T-cell (primary cell): ENCODE measurements at regions not wholly inside any gene's neighbourhood (a gene's known extent, or its start where the extent isn't known, plus 50 kb on each side); places are given as distances from the start of the nearest gene placed in this dataset.

Experiments used
- ATAC-seq, 4 experiments: fragments of 200-7000 bp in 3 of 4; fragments of 150-1000 bp in 1 of 4; cut with Tn5 transposase; replicated peaks in 1 of 4; 1 replicate in 3 of 4; 2 replicates in 1 of 4; pipeline ENCODE4 v1.10.0; 2021; ENCODE audit warnings: moderate library complexity in 3 of 4, mild to moderate bottlenecking in 2 of 4, moderate number of reproducible peaks in 1 of 4
- CTCF ChIA-PET, 2 donors: fragments of 300-600 bp; sonication (Branson Sonifier 250); formaldehyde crosslinking; loops; one replicate each; lab custom pipeline; 2022; ENCODE audit warnings: antibody characterized with exemption in 2 of 2; lab: Charles Lee
- POLR2A ChIA-PET, 2 donors: fragments of 300-600 bp; sonication (Branson Sonifier 250); formaldehyde crosslinking; loops; one replicate each; lab custom pipeline; 2022; ENCODE audit warnings: antibody characterized with exemption in 2 of 2; lab: Charles Lee
- DNase-seq, 35 experiments: peaks; one replicate each; pipeline versions ENCODE4 v3.0.0 to v3.0.0-alpha.2; 2013 to 2023
- H3K27ac ChIP-seq: one replicate; pipeline ENCODE4 v1.5.1; 2013; ENCODE audit warnings: low read length
- H3K27me3 ChIP-seq, 2 experiments: replicated peaks in 1 of 2; 1 replicate in 1 of 2; 2 replicates in 1 of 2; pipeline versions ENCODE4 v1.6.1 to v1.7.0; 2013; ENCODE audit warnings: low read length in 1 of 2, mixed read lengths in 1 of 2; ENCODE audit not compliant: control insufficient read depth in 2 of 2, insufficient read depth in 2 of 2; ENCODE audit errors: extremely low read depth in 1 of 2
- H3K36me3 ChIP-seq, 2 donors: 1 replicate in 1 of 2; 2 replicates in 1 of 2; pipeline versions ENCODE4 v1.6.1 to v1.7.0; 2013; ENCODE audit warnings: low read length in 1 of 2; ENCODE audit not compliant: control insufficient read depth in 2 of 2, insufficient read depth in 1 of 2; ENCODE audit errors: extremely low read depth in 1 of 2
- H3K4me1 ChIP-seq, 2 experiments: 1 replicate in 1 of 2; 2 replicates in 1 of 2; pipeline versions ENCODE4 v1.6.1 to v1.7.0; 2013; ENCODE audit warnings: low read length in 2 of 2, mixed read lengths in 1 of 2; ENCODE audit not compliant: insufficient read depth in 2 of 2, control insufficient read depth in 1 of 2; ENCODE audit errors: extremely low read depth in 1 of 2
- H3K4me3 ChIP-seq, 2 donors: 1 replicate in 1 of 2; 2 replicates in 1 of 2; pipeline versions ENCODE4 v1.5.1 to v1.7.0; 2013; ENCODE audit warnings: mild to moderate bottlenecking in 2 of 2, low read length in 1 of 2, moderate library complexity in 1 of 2; ENCODE audit not compliant: control insufficient read depth in 1 of 2; ENCODE audit errors: extremely low read depth in 1 of 2
- H3K9me3 ChIP-seq: 2 replicates; pipeline ENCODE4 v1.7.0; 2013
- H3K27ac Mint-ChIP-seq, 2 donors: one replicate each; pipeline ENCODE4 v1.8.0; 2020 to 2021; ENCODE audit warnings: mild to moderate bottlenecking in 2 of 2, mixed read lengths in 2 of 2
- H3K27me3 Mint-ChIP-seq, 2 donors: one replicate each; pipeline ENCODE4 v1.8.0; 2021 to 2022; ENCODE audit warnings: mixed read lengths in 2 of 2
- H3K36me3 Mint-ChIP-seq: one replicate; pipeline ENCODE4 v1.8.0; 2021; ENCODE audit warnings: mixed read lengths
- H3K4me1 Mint-ChIP-seq, 3 donors: one replicate each; pipeline ENCODE4 v1.8.0; 2020 to 2022; ENCODE audit warnings: mixed read lengths in 3 of 3, mild to moderate bottlenecking in 1 of 3
- H3K4me3 Mint-ChIP-seq, 3 donors: one replicate each; pipeline ENCODE4 v1.8.0; 2020 to 2022; ENCODE audit warnings: mild to moderate bottlenecking in 3 of 3, mixed read lengths in 3 of 3, moderate library complexity in 3 of 3
- H3K9me3 Mint-ChIP-seq, 3 donors: one replicate each; pipeline ENCODE4 v1.8.0; 2020 to 2022; ENCODE audit warnings: mixed read lengths in 3 of 3
- WGBS: methylation state at CpG from one replicate; pipeline ENCODE4 v1.1.5; 2013; ENCODE audit warnings: missing lambda C conversion rate; ENCODE audit not compliant: insufficient coverage; 5-methylcytosine and 5-hydroxymethylcytosine counted together

DNA sequence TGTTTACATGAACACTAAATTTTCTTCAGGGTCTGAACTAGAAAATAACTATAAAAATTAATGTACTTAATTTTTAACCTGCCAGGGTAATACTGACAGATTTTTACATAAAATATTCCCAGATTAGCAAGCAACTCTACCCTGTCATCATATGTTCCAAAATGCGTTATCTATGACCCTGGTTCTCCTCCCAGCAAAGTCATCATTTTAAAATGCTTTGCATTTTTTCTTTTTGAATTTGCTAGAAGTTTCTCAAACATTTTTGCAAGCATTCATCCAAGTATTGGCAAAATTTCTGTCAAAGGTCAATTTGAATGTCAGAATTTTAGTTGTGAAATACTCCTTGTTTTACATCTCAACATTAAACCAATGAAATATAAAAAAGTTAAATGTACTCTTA is 144.5 kb upstream of the FTMT start:
- no peak for ATAC-seq
- H3K9me3 ChIP-seq: no peaks in the 10 kb centered on the region
- Mint-ChIP-seq H3K4me1 (no peaks in the 10 kb centered on the region), H3K9me3 (peaks cover 6 to 18% (median 11%) of the 10 kb centered on the region in 3 donors), H3K36me3 (no peaks in the 10 kb centered on the region), H3K27ac (no peak overlapping the region), H3K4me3 (no peak overlapping the region), H3K27me3 (no peaks in the 10 kb centered on the region)
- no peaks in the 10 kb centered on the region for H3K27me3 ChIP-seq
- no peak for DNase-seq
- WGBS: 85% methylated on average over 1 of the region's 1 CpG
- no peak overlapping the region for H3K27ac ChIP-seq
- POLR2A ChIA-PET: no interaction called here
- CTCF ChIA-PET: no interaction called here
- H3K36me3 ChIP-seq: no peaks in the 10 kb centered on the region
- H3K4me3 ChIP-seq: no peak overlapping the region
- no peaks in the 10 kb centered on the region for H3K4me1 ChIP-seq

DNA sequence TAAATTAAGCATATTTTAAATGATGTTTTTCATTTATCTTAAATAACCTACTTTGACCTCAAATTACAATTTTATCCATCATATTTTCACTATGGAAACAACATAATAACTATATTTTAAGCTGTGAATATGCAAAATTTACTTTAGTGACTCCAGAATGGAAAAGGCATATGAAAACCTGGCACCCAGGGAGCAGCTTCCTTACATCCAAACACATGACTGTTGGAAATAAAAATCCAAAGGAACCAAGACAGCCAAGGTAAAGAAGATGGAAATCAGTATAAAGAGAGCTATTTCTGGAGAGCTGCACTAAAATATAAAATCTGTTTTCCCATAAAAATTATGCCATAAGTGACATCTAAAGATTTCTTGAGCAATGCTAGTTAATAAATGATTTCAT is 140.3 kb upstream of the FTMT start:
- Mint-ChIP-seq H3K9me3 (peaks cover 7 to 31% (median 13%) of the 10 kb centered on the region in 3 donors), H3K4me1 (no peaks in the 10 kb centered on the region), H3K27ac (no peak overlapping the region), H3K36me3 (no peaks in the 10 kb centered on the region), H3K27me3 (no peaks in the 10 kb centered on the region), H3K4me3 (no peak overlapping the region)
- H3K4me1 ChIP-seq: no peaks in the 10 kb centered on the region
- no peaks in the 10 kb centered on the region for H3K9me3 ChIP-seq
- no peak for DNase-seq
- H3K36me3 ChIP-seq: no peaks in the 10 kb centered on the region
- H3K27me3 ChIP-seq: no peaks in the 10 kb centered on the region
- no peak for ATAC-seq
- H3K27ac ChIP-seq: no peak overlapping the region
- CTCF ChIA-PET: no interaction called here
- POLR2A ChIA-PET: no interaction called here
- H3K4me3 ChIP-seq: no peak overlapping the region

DNA sequence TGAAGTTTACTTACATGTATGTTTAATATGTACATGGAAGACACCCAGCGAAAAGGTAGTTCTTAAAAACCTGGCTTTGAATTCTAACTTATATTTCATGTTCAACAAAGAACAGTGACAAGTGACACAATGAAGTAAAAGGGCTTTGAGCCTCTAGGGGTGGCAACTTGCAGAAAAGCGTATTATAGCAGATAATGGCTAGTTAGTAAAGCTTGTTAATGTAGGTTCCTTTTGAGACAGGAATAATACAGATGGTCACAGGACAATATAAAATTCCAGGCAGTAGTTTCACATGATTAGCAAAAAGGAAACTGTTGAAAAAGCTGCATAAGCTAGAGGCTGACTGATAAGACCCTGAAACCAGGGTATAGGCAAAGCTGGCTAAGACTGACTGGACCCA is 132.4 kb upstream of the FTMT start:
- CTCF ChIA-PET: no interaction called here
- WGBS: no CpG with 5 or more reads among the region's 2 CpGs
- Mint-ChIP-seq H3K36me3 (no peaks in the 10 kb centered on the region), H3K4me1 (no peaks in the 10 kb centered on the region), H3K4me3 (no peak overlapping the region), H3K27ac (no peak overlapping the region), H3K9me3 (peaks cover 4 to 24% (median 18%) of the 10 kb centered on the region in 3 donors), H3K27me3 (no peaks in the 10 kb centered on the region)
- H3K4me1 ChIP-seq: no peaks in the 10 kb centered on the region
- ATAC-seq (no peak), DNase-seq (no peak)
- no peaks in the 10 kb centered on the region for H3K9me3 ChIP-seq
- no peaks in the 10 kb centered on the region for H3K27me3 ChIP-seq
- H3K4me3 ChIP-seq: no peak overlapping the region
- POLR2A ChIA-PET: no interaction called here
- no peaks in the 10 kb centered on the region for H3K36me3 ChIP-seq
- no peak overlapping the region for H3K27ac ChIP-seq

DNA sequence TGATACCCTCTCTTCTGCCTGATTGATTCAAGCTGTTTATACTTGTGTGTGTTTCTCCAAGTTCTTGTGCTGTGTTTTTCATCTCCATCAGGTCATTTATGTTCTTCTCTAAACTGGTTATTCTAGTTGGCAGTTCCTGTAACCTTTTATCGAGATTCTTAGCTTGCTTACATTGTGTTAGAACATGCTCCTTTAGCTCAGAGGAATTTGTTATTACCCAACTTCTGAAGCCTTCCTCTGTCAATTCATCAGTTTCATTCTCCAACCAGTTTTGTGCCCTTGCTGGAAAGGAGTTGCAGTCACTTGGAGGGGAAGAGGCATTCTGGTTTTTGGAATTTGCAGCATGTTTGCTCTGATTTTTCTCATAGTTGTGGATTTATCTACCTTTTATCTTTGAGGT is 126.2 kb upstream of the FTMT start:
- CTCF ChIA-PET: no interaction called here
- no CpG with 5 or more reads among the region's 1 CpG for WGBS
- ATAC-seq: no peak
- POLR2A ChIA-PET: no interaction called here
- Mint-ChIP-seq H3K27me3 (no peaks in the 10 kb centered on the region), H3K9me3 (peaks cover 4 to 18% (median 4%) of the 10 kb centered on the region in 3 donors), H3K4me3 (no peak overlapping the region), H3K4me1 (no peaks in the 10 kb centered on the region), H3K27ac (no peak overlapping the region), H3K36me3 (no peaks in the 10 kb centered on the region)
- no peak for DNase-seq
- Histone ChIP-seq H3K27ac (no peak overlapping the region), H3K27me3 (no peaks in the 10 kb centered on the region), H3K36me3 (no peaks in the 10 kb centered on the region), H3K4me3 (no peak overlapping the region), H3K4me1 (no peaks in the 10 kb centered on the region), H3K9me3 (no peaks in the 10 kb centered on the region)

DNA sequence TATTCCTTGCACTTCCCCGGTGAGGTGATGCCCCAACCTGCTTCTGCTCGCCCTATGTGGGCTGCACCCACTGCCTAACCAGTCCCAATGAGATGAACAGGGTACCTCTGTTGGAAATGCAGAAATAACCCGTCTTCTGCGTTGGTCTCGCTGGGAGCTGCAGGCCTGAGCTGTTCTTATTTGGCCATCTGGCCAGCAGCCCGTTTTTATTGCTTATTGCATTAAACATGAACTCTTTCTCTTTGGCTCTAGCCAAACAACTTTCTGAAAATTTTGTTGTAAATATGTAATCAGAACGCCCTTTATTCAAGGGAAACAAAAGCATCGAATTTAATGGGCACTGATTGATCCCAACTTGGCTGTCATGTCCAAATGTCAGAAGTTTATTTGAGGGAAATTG is 124.7 kb upstream of the FTMT start:
- Histone ChIP-seq H3K9me3 (no peaks in the 10 kb centered on the region), H3K36me3 (no peaks in the 10 kb centered on the region), H3K4me3 (no peak overlapping the region), H3K27ac (no peak overlapping the region), H3K27me3 (no peaks in the 10 kb centered on the region), H3K4me1 (no peaks in the 10 kb centered on the region)
- 85% methylated on average over 7 of the region's 8 CpGs for WGBS
- ChIA-PET CTCF (no interaction called here), POLR2A (no interaction called here)
- ATAC-seq (no peak), DNase-seq (no peak)
- Mint-ChIP-seq H3K27me3 (no peaks in the 10 kb centered on the region), H3K9me3 (peaks cover 2 to 10% (median 3%) of the 10 kb centered on the region in 3 donors), H3K36me3 (no peaks in the 10 kb centered on the region), H3K4me3 (no peak overlapping the region), H3K27ac (no peak overlapping the region), H3K4me1 (no peaks in the 10 kb centered on the region)

DNA sequence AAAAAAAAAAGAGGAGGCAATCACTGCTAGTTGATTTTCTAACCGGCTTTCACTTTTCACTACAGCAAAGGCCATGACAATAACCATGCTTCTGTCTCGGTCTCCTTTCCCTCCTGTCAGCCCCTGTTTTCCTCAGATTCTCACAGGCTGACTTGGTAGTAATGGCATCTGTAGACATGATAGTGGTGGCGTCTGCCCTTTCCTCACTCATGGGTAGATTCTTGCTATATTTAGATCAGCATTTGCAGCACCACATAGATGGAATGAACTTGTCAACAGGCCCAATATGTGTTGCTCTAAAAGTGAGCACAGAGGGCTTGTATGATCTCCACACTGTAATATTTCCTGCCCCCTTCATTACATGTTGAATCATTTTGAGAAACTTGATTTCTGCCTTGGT is 120.3 kb upstream of the FTMT start:
- DNase-seq (no peak), ATAC-seq (no peak)
- ChIA-PET POLR2A (no interaction called here), CTCF (no interaction called here)
- Mint-ChIP-seq H3K9me3 (peaks cover 0 to 2% (median 2%) of the 10 kb centered on the region in 3 donors), H3K4me1 (no peaks in the 10 kb centered on the region), H3K27ac (no peak overlapping the region), H3K27me3 (no peaks in the 10 kb centered on the region), H3K36me3 (no peaks in the 10 kb centered on the region), H3K4me3 (no peak overlapping the region)
- Histone ChIP-seq H3K27me3 (no peaks in the 10 kb centered on the region), H3K9me3 (no peaks in the 10 kb centered on the region), H3K4me3 (no peak overlapping the region), H3K27ac (no peak overlapping the region), H3K36me3 (no peaks in the 10 kb centered on the region), H3K4me1 (no peaks in the 10 kb centered on the region)
- no CpG with 5 or more reads among the region's 3 CpGs for WGBS

DNA sequence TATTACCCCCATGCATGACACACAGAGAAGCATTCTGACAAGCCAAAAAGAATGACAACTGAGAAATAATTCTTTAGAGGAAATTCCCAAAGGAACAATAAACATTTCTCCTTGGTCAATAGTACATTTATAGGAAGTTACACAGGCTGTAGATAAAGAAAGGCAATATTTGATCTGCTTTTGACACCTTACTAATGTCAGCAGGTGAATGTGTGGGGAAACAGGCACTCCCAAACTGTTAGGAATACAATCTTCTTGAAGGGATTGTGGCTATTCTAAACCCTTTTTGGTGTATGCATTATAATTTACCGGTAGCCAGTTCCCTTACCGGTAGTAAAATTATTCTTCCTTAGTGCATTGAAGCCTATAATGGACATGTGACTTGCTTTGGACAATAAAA is 116.1 kb upstream of the FTMT start:
- Histone ChIP-seq H3K4me3 (no peak overlapping the region), H3K27ac (no peak overlapping the region), H3K36me3 (no peaks in the 10 kb centered on the region), H3K4me1 (no peaks in the 10 kb centered on the region), H3K27me3 (no peaks in the 10 kb centered on the region), H3K9me3 (no peaks in the 10 kb centered on the region)
- ChIA-PET POLR2A (no interaction called here), CTCF (no interaction called here)
- WGBS: no CpG with 5 or more reads among the region's 2 CpGs
- DNase-seq (no peak), ATAC-seq (no peak)
- peaks cover under 1 to 2% (median 1%) of the 10 kb centered on the region in 3 donors for H3K9me3 Mint-ChIP-seq
- H3K4me3 Mint-ChIP-seq: no peak overlapping the region
- H3K27ac Mint-ChIP-seq: no peak overlapping the region
- no peaks in the 10 kb centered on the region for H3K36me3 Mint-ChIP-seq
- no peaks in the 10 kb centered on the region for H3K27me3 Mint-ChIP-seq
- no peaks in the 10 kb centered on the region for H3K4me1 Mint-ChIP-seq
